Stimulated activated CD4-positive, alpha-beta T cell treated with anti-CD3 and anti-CD28 coated beads, Interleukin-1b, Interleukin-23, amount 100 ng/mL, for 1 hour (primary cell): ENCODE measurements at regions not wholly inside any gene's neighbourhood (a gene's known extent, or its start where the extent isn't known, plus 50 kb on each side); places are given as distances from the start of the nearest gene placed in this dataset.

Experiments
- DNase-seq, 2 donors: peaks; one replicate each; pipeline ENCODE4 v3.0.0-alpha.2; 2020; ENCODE audit warnings: low read depth in 2 of 2

DNA sequence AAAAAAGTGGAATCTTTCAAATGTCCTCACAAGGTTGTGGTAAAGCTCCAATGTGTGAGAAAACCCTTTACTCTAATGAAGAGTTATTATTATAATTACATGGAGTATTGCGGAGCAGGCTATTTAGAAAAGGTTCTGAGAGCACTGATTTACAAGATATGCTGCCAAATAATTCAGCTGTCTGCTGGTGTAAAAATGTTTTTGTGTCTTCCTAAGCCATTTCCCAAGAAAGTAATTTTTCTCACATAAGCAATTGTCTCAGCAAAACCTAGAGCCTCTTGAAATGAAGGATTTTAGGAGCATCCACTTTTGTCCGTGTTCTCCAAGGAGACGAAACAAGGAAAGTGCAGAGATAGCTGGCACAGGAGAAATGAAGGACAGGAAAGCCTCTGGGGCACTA, 229.6 kb upstream of the STARD13 start:
- no peak for DNase-seq

DNA sequence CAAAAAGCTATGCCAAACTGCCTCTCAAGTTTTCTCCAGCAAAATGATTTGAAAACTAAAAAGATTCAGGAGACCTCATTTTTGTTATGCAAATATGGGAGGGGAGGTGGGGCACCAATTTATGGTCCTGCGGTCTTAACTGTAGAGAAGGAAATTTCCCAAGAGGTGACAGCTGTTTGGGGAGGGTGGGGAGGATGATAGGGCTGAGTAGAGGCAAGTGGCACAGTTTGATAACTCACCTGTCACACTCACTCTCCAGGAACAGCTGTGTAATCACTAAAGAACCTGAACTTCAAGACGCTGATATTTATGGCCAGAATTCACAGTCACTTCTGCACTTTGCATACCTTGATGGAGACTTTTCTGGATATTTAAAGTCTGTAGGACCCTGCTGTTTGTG, 232.9 kb upstream of the STARD13 start:
- DNase-seq, result no peak

DNA sequence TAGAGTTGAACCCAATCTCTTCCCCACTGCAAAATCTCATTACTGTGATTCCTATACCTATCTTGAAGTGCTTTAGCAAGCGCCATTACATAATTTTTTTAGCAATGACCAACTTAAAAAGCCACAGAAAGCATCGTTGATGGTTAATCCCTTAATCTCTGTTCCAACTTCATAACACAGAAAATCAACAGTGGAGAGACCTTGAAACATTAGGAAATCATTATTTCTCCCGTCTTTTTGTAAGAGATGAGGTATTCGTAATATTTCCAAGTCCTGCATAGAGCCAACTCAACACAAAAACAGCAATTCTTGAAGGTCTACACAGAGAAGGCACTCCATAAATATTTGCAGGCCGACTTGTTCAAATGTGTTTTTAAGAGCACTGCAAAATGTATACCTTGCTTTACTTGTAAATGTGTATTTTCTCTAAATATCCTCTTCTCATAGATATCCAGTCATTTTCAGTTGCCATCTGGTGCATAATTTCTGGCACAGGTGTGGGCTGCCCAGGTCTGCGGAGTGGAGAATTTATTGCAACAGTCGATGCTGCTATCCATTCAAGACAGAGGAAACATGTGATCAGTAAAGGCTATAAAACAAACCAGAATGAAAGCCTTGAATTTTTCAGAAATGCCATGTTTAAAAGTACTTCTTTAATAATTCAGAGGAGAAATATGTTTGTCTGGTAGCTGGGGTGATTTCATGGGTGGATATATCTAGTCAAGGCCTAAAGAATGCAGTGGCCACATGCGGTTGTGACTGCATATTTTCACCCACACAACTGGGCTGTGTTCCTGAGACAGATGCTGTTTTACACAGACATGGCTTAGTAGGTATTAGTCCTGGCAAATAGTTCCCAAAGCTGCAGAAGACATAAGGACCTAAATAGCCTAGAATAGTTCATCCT, 234.3 kb upstream of the STARD13 start:
- no peak for DNase-seq

DNA sequence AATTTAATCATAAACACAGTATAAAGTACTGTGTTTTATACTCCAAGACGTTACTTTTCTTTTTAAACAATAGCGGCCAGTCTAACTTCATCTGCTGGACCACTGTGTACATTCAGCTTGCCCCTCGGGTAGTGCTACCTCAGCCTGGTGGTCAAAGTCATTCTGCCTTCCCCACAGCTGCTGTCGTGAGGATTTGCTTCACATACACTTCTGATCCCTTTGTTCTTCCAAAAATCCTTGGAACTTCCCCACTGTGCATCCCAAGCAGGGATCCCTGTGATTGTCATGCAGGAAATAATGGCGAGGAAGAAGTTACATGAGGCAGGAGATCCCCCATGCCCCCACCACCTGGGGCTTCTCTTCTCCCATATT, 234.9 kb upstream of the STARD13 start:
- DNase-seq, result no peak

DNA sequence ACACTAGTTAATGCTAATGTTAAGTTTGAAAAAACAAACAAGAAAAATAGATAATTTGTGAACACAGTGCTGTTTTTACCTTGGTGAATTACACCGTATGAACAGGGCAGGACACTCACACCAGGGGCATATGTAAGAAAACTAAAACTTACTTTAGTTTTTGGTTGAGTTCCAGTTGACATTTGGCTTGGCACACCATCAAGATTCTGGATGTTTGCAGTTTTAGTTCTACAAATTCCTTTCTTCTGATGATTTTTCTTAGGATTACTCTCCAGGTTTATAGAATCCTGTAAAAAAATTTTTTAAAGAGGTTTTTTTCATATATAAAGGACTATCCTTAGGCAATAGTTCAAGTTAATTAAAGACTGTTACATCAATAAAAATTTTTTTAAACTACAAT, 238.5 kb upstream of the STARD13 start:
- DNase-seq, result no peak

DNA sequence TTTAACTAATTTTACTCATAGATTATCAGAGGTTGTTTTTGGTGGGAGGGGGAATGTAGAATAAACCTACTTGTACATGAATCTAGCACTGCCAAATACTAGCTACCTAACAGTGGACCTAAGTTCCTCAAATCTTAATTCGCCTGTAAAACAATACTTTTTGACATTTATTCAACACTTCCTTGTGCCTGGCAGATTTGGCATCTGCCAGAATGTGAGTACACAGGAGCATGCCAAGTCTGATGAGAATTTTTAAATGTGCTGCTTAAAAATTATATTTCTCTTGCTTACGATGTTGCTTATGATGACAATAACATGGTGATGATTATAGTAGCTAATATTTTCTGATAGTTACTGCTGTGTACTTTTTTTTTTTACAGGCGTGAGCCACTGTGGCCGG, 240.2 kb upstream of the STARD13 start:
- no peak for DNase-seq

DNA sequence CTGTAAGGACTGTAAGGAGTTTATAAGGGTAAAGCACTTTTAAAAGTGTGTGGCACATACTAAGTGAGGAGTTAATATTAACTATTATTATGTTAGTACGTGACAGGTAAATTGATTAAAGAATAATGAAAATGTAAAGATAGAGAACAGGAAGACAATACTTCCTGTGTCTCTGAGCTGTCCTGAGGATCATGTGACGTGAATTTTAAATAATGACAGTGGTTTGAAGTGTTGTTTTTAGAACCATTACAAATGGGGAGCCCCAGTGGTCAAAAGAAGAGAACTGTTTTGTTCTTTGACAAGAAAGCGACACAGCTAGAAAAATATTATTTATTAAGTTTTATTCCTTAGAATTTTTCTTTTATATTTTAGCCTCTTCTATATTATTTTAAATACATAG, 241.2 kb upstream of the STARD13 start:
- DNase-seq, result no peak

DNA sequence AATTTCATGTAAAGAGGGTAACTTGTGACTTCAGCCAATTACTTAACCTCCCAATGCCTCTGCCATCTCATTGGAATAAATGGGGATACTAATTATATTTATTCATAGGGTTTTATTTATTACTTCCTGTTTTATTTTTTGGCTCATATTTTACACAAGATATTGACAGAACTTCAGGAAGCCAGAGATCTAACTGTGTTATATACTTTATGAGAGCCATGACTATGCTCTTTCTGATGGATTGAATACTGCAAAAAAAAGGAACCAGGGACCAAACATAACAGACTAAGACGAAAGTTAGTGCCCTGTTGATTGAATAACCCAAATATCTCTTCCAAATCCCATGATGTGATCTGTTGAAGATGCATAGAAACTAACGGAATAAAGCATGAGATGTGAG, 243.3 kb upstream of the STARD13 start:
- no peak for DNase-seq

DNA sequence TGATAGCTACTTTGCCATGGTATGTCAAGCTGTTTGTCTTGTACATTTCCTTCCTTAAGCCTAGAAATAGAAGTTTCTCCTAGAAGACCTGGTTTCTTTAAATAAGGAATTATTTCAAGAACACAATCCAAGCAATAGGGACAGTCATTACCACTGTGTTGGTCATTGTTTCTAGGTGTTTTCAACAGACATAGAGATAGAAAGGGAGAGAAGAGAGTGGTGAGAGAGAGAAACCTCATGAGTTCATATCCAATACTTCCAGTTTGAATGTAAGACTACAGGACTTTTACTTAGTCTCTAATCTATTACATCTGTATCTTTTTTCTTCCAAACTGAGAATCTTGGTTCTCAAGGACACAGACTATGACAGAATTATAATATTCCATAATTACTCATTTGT, 245.9 kb upstream of the STARD13 start:
- no peak for DNase-seq

DNA sequence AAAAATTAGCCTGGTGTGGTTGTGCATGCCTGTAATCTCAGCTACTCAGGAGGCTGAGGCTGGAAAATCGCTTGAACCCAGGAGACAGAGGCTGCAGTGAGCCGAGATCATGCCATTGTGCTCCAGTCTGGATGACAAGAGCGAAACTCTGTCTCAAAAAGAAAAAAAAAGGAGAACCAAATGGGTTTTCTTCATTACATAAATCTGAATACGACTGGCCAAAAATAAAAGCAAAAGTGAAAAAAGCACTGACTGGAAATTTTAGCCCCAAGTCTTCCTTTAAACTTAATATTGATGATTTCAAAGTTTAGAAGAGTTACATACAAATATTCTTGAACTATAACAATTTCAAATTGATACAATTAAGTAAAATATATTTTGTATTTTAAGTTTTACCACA, 249.5 kb upstream of the STARD13 start:
- DNase-seq, result no peak

DNA sequence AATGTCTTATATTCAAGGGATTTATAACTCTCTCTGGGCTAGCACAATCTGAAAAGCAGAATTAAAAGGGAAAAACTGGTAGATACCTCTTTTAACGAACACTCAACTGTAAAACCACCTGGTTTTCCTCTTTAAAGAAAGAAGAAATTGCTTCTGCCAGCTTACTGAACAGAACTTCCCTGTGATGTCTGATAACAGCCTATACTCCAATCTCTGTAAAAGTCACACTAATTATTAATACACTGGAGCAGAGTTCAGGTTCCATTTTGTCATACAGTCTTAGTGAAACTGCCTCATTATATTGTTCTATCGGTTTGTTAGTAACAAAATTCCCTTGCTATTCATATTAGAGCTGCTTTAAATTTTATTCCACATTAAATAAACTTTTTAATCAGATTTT, 251.0 kb upstream of the STARD13 start:
- DNase-seq, result no peak

DNA sequence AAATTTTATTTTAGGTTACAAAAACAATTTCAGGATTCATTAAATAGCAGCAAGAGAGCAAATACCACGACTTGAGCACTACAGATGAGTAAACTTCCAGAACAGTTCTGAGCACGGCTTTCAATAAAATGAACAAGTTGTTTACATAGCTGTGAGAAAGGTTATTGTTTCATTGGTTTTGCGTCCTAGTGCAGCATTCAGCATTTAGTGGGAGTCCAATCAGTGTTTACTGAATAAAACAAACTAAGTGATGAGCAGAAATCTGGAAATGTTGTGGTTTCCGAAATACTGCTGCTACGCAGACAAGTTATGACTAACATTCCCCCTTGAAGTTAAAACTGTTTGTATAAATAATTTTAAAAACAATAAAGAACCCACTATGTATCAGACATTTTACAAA, 251.5 kb upstream of the STARD13 start:
- DNase-seq, result no peak

DNA sequence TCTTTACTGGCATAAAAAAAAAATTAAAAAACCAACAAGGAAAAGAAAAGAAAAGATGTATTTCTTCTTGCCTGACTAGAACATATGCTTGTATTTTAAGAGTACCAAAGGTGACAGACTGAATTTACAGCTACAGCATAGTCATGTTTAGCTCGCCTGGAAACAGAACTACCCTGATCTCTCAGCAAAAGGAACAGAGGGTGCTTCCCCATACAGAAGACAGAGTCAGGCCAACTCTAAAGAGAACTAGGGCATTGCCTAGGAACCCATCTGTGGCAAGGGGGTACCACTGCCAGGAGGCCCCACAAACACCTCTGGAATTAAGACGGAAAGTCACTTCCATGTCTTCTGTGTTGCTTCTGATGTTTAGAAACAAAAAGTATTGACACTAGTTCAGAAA, 252.1 kb upstream of the STARD13 start:
- DNase-seq, result no peak

DNA sequence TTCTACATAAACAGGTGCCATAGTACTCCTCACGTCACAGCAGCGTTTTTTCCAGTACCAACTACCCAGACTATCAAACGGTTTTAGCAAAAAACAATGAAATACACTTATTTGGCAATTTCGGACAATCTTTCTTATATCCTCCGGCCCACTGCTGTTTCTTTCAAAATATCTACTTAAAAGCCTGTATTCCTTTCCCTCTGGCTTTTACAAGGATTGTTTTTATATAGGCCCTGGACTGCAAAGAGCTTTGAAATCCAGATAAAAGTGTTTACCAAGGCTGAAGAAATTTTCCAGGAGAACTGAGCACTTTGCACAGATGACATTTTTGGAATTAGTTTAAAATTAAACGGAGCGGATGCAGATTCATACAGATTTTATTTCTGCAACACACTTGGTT, 255.9 kb upstream of the STARD13 start:
- DNase-seq, result no peak

DNA sequence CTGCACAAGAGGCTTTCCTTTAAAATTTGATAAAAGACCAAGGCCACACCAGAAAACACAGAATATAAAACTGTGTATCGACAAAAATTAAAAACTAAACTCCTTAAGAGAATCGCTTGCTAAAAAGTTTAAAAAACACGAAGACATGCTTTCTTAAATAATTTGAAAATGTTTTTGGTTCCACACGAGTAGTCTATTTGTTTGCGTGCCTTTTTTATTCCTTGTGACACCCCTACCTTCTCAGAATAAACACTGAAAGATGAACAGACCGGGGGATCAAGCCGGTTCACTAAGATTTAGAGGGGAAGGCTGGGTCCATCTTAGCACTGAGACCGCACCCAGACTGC, 256.4 kb upstream of the STARD13 start:
- DNase-seq, result no peak

DNA sequence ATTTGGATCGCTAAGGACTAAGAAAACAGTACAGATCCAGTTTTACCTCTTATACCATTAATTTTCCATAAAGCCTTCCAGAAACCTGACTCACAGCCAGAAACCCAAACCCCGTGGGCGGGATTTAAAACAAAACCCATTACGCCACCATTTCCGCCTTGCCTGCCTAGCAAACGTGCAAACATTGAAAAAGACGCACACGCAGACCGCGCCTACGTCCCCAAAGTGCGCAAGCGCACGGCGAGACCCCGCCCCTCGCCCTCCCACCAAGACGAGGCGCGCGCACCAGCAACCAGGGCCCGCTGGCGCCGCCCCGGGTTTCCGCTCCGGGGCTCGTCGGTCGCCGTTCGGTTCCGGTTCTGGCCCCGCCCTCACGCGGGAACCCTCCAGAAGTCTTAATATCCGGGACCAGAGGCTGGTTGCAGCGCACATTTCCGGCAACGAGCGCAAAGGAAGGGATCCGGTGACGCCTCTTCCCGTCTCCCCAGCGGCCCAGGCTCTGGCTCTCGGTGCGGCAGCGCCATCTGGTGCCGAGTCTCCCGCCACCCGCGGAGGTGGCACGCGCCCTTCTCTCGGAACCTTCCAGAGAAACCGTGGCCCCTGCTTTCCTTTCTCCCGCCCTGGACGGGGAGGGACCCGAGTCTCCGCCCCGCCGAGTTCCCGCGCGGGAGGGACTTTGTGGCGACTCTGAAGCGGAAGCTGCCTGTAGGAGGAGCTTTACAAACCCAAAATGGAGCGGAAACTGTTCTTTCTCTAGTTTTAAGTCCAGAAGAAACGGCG, 256.9 kb upstream of the STARD13 start:
- DNase-seq, result peak; percentile 96 to 98

DNA sequence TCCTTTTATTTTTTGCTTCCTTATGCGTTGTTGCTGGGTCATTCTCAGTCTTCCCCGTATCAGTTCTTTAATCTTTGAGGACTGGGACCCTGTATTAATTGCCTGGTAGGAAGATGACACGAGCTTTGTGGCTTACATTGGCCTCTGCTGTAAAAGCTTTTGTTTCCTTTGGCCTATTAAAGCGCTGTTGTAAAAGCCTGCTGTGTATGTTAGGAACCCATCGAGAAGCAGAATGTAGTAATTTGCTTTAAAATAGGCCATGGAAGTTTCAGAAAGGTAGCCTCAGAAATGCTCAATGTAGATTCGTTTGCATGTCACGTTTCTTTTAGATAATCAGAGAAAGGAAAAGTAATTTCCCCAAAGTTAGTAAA, 257.5 kb upstream of the STARD13 start:
- DNase-seq, result peak in 1 of 2 donors; percentile 1

DNA sequence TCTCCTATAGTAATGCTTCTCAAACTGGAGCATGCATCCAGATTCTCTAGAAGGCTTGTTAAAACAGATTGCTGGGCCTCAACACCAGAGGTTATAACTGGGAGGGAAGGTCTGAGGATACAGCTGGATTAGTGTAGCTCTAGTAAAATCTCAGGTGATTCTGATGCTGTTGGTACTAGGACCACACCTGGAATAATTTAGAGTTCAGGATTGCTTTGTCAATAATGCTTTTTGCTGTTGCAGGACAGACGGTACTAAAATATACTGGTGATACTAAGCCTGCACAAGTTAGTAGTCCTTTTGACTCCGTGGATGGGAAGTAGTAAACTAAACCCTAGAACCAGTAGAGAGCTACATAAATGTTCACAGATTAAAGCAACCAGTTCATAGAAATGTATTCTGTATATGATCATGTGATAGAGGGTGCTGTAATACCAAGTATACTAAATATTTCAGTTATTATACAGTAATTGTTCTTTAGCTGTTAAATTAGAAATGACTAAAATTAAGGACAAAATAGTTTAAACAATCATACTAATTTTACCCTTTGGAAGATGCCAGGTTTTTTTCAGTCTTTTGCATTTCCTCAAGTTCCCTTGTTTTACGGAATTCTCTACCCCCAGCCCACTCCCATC, 258.2 kb upstream of the STARD13 start:
- DNase-seq, result no peak

DNA sequence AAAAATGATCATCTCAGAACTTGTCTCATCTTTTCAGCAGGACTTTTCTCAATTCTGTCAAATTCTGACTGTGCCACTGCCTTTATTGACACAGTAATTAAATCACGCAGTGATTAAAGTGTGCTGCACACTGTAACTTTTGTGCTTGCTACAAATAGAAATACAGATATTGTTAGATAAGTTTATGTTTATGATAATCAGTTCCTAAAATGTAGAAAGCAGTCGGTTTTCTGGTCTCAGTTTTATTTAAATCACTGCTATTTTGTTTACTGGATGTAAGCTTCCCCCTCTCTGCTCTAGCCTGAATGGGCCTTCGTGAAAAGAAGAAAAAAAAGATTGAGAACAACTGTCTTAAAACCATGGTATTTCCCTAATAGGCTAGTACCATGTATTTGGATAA, 258.8 kb upstream of the STARD13 start:
- DNase-seq, result no peak

DNA sequence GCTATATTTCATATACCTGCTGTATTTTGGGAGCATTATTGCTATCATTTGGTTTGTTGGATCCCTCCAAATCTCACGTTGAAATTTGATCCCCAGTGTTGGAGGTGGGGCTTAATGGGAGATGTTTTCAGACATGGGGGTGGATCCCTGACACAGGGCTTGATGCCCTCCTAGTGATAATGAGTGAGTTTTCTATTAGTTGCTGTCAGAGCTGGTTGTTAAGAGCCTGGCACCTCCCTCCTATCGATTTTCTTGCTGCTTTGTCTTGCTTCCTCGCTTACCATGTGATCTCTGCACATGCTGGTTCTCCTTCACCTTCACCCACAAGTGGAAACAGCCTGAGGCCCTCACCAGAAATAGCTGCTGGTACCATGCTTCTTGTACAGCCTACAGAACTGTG, 259.9 kb upstream of the STARD13 start:
- DNase-seq, result no peak

DNA sequence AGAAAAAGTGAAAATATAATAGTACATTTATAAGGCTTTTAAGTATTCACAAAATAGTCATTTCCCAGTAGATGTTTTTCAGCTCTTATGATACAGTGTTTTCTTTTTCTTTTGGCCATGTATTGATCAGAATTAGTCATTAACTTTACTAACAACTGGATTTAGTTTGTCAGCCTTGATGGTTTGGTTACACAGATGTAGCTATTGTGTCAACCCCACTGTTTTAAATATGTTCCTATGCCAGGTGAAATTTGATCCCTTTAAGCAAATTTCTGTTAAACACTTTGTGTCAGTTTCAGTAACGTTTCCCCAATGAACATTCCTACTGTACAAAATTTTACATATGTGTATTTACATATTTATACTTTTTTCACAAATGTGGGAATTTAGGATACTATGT, 261.5 kb upstream of the STARD13 start:
- no peak for DNase-seq

DNA sequence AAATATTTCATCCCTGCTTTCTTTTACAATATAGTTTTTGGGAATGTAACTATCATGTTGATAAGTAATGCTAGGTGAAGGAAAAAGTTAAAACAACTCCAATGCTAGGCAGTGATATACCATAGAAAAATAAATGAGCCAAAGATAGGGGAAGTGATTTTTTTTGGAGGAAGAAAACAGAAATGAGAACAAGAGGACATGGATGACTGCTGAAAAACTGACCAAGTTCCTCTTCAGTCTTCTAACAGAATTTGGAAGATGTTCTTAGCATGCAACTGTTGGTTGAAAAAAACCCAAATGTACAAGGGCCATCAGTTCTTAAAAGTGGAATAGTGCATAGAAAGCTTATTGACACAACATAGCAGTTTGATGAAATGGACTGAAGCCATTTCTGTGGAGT, 262.5 kb upstream of the STARD13 start:
- DNase-seq, result no peak

DNA sequence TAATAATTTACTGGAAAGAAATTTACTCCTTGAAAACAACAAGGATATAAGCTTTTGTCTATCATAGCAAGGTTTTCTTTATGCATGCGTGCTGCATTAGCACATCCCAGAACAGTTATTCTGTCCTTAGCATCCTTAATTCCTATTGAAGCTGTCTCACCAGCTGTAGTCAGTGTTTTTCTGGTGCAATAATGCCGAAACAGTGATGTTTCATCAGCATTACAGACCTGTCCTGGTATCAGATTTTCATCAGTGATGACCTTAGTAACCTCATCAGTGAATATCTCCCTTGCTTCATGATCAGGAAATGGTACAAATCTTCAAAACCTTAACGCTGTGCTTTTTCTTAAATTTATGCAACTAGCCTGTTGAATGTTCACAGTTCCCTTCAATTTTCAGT, 264.7 kb upstream of the STARD13 start:
- DNase-seq, result no peak
